Esophagus muscularis mucosa (tissue), 3 donors: ENCODE measurements at regions not wholly inside any gene's neighbourhood (a gene's known extent, or its start where the extent isn't known, plus 50 kb on each side); places are given as distances from the start of the nearest gene placed in this dataset.

Source experiments
- CTCF ChIP-seq, 3 experiments: fragments of 200-600 bp in 2 of 3; fragments of 450-650 bp in 1 of 3; sonication (generic) in 2 of 3; IDR thresholded peaks; one replicate each; pipeline ENCODE4 v1.5.1; 2017 to 2019; ENCODE audit warnings: antibody characterized with exemption in 3 of 3, mild to moderate bottlenecking in 2 of 3, moderate library complexity in 1 of 3
- POLR2AphosphoS5 ChIP-seq, 2 donors: sonication (generic); formaldehyde crosslinking; IDR thresholded peaks; one replicate each; pipeline ENCODE4 v1.6.1; 2017; ENCODE audit warnings: antibody characterized with exemption in 2 of 2

- TF ChIP-seq CTCF (IDR thresholded peaks at IDR 0.05): no peak
- no peak for TF ChIP-seq POLR2AphosphoS5 (IDR thresholded peaks at IDR 0.05)
Measured at GRCh38 chr3:82568776-82569338, 807.4 kb upstream of the GBE1 start.
